ENCODE measurements at regions not wholly inside any gene's neighbourhood (a gene's known extent, or its start where the extent isn't known, plus 50 kb on each side); places are given as distances from the start of the nearest gene placed in this dataset.

DNA sequence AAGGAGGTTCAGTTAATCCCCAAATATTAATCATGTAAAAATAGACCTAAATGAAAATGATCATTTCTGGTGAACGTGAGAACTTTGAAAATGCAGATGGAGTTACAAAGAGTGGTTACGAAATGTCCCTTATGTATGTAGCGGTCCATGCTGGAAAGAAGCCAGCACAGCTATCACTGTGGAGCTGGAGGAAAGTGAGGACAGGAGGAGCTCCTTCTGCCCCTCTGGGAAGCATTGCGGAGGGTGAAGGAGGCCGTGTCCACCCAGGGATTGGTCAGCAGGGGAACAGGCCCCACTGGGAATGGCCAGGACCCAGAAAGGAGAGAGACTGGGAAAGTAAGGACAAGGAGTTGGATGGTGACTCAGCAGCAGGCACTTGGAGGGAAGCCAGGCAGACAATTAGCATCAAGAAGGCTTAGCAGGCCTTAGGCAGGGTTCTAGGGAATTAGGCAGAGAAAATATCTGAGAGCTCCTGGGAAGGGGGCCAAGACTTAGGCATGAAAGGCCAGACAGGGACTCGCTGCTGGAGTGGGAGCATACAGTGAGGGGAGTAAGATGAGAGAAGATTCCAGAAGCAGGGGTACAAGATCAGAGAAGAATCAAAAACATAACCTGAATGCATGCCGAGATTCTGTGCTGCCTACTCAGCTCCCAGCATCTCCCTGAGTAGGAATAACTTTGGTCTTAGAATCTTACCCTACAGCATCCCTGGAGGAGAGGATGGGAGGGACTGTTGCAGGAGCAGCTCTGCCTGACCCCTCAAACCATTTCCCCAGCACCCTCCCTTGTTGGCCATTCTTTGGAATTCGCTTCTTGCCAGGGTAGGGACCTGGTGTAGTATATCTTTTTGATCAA, 171.0 kb upstream of the UMPS start:
- no peak for TF ChIP-seq CTCF (IDR thresholded peaks at IDR 0.05; ENCODE audit: insufficient read depth, missing control alignments)
- DNase-seq (ENCODE audit: insufficient read length, low spot score) (peak; percentile 40), FAIRE-seq (peak; percentile 55)

DNA sequence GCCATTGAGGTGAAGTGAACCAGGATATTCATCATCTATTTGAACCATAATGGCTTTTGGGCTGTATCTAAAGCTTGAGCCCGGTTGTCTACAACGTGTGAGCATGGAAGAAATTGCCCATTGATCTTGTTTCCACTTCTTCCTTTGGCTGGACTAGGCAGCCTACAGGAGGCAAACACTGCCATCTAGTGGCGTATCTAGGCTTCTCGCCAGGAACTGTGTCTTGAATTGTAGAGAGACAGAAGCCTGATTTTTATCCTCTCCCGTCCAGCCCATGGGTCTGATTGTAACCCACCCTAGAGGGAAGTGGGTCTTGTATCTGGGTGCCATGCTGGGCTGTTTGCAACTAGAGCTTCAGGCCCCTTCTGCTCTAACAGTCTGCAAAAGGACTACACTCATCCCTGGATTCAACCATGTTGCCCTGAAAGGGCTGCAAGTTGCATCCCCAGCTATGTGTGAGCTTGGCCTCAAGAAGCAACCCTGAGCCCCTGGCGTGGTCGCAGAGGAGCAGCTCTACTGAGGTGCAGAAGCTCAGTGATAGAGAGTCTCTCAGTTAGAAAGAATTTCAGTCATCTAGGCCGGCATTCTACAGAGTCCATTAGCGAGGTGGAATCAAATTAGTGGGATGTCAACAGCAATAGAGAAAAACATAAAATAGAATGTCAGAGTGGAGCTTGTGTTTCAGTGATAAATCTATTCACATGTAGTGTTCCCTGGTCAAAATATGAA, 170.2 kb upstream of the UMPS start:
- DNase-seq (ENCODE audit: insufficient read length, low spot score) (peak; percentile 46), FAIRE-seq (peak; percentile 66)
- peak; percentile 92 for TF ChIP-seq CTCF (IDR thresholded peaks at IDR 0.05; ENCODE audit: insufficient read depth, missing control alignments)

GRCh38 chr3:124560666-124561215, 169.5 kb upstream of the UMPS start:
- DNase-seq (ENCODE audit: insufficient read length, low spot score) (no peak), FAIRE-seq (no peak)
- TF ChIP-seq CTCF (IDR thresholded peaks at IDR 0.05; ENCODE audit: insufficient read depth, missing control alignments), result no peak

DNA sequence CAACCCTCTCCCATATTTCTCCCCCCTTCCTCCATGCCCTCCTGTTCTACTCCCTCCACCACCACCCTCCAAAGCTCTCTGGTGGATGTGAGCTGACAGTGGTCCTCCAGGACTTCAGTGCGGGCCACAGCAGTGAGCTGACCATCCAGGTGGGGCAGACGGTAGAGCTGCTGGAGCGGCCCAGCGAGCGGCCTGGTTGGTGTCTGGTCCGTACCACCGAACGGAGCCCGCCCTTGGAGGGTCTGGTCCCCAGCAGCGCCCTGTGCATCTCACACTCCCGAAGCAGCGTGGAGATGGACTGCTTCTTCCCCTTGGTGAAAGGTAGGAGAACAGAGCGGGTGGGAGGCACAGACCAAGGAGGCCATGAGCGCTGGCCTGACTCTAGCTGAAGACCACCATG, 167.5 kb upstream of the UMPS start:
- no peak for DNase-seq (ENCODE audit: insufficient read length, low spot score)
- no peak for TF ChIP-seq CTCF (IDR thresholded peaks at IDR 0.05; ENCODE audit: insufficient read depth, missing control alignments)
- FAIRE-seq, result no peak

- DNase-seq (ENCODE audit: insufficient read length, low spot score), result no peak
- TF ChIP-seq CTCF (IDR thresholded peaks at IDR 0.05; ENCODE audit: insufficient read depth, missing control alignments), result no peak
- FAIRE-seq, result no peak
These were observed 166.9 kb upstream of the UMPS start for GRCh38 chr3:124563376-124563775.

DNA sequence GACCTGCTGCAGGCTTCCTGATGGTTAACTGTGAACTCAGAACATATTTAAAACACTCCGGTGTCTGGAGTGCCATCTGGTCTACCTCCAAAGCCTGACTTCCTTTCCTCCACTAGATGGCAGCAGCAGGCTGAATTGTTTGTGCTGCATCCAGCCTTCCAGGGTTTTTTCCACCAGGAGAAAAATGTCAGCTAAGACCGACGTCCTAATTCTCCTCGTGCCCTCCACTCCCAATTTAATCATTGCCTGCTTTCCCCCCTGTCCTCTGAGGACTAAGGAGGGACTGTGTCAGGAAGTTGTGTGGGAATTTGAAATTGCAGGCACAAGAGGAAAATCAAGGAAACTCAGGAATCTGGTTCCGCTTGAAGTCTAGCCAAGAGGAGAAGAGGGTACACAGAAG, 165.2 kb upstream of the UMPS start:
- FAIRE-seq (peak; percentile 80), DNase-seq (ENCODE audit: insufficient read length, low spot score) (peak; percentile 81)

More for the DNA sequence above, 165.2 kb upstream of the UMPS start:
- TF ChIP-seq CTCF (IDR thresholded peaks at IDR 0.05; ENCODE audit: insufficient read depth, missing control alignments), result peak; percentile 92

Data from D721Med (cell line).